GM23338 (cell line): ENCODE measurements at regions not wholly inside any gene's neighbourhood (a gene's known extent, or its start where the extent isn't known, plus 50 kb on each side); places are given as distances from the start of the nearest gene placed in this dataset.

Experiments
- CREB1 ChIP-seq: fragments of 250-450 bp; sonication (Bioruptor Pico); IDR thresholded peaks from 2 replicates; pipeline ENCODE4 v1.5.0; 2020; ENCODE audit warnings: low read depth, mild to moderate bottlenecking, moderate library complexity
- EZH2 ChIP-seq: fragments of 200-600 bp; sonication (generic); IDR thresholded peaks from one replicate; pipeline ENCODE4 v1.8.0; 2017; ENCODE audit warnings: antibody characterized with exemption, mild to moderate bottlenecking, low read depth; ENCODE audit not compliant: unreplicated experiment
- EZH2phosphoT487 ChIP-seq: fragments of 200-600 bp; sonication (generic); IDR thresholded peaks from one replicate; pipeline ENCODE4 v1.8.1; 2018; ENCODE audit warnings: antibody characterized with exemption; ENCODE audit not compliant: unreplicated experiment
- JUNB ChIP-seq: IDR thresholded peaks from one replicate; pipeline ENCODE4 v1.6.1; 2016; ENCODE audit warnings: antibody characterized with exemption; ENCODE audit not compliant: unreplicated experiment
- POLR2AphosphoS5 ChIP-seq: IDR thresholded peaks from 2 replicates; pipeline ENCODE4 v1.6.1; 2016; ENCODE audit warnings: antibody characterized with exemption, low read depth
- STAT1 ChIP-seq: IDR thresholded peaks from one replicate; pipeline ENCODE4 v1.6.1; 2016; ENCODE audit warnings: antibody characterized with exemption; ENCODE audit not compliant: unreplicated experiment
- ZNF114 ChIP-seq: fragments of 250-450 bp; sonication (Bioruptor Pico); IDR thresholded peaks from 2 replicates; pipeline ENCODE4 v1.5.0; 2020; ENCODE audit warnings: mild to moderate bottlenecking, moderate library complexity
- TF ChIP-seq, protein P1 (sequence below), 2 experiments: fragments of 200-600 bp in 1 of 2; sonication (generic) in 1 of 2; conservative IDR thresholded peaks; 2 replicates each; pipeline versions ENCODE4 v1.5.1 to v1.6.1; 2016 to 2017; ENCODE audit warnings: antibody characterized with exemption in 2 of 2, low read depth in 2 of 2, mild to moderate bottlenecking in 2 of 2, moderate library complexity in 1 of 2
- TF ChIP-seq, protein P2 (sequence below): fragments of 250-450 bp; sonication (Bioruptor Pico); IDR thresholded peaks from 2 replicates; pipeline ENCODE4 v1.5.0; 2020; ENCODE audit warnings: mild to moderate bottlenecking, moderate library complexity
- TF ChIP-seq, protein P3 (sequence below): IDR thresholded peaks from 2 replicates; pipeline ENCODE4 v1.6.1; 2016; ENCODE audit warnings: antibody characterized with exemption
- TF ChIP-seq, protein P4 (sequence below): IDR thresholded peaks from one replicate; pipeline ENCODE4 v1.6.1; 2018; ENCODE audit warnings: antibody characterized with exemption; ENCODE audit not compliant: unreplicated experiment

DNA sequence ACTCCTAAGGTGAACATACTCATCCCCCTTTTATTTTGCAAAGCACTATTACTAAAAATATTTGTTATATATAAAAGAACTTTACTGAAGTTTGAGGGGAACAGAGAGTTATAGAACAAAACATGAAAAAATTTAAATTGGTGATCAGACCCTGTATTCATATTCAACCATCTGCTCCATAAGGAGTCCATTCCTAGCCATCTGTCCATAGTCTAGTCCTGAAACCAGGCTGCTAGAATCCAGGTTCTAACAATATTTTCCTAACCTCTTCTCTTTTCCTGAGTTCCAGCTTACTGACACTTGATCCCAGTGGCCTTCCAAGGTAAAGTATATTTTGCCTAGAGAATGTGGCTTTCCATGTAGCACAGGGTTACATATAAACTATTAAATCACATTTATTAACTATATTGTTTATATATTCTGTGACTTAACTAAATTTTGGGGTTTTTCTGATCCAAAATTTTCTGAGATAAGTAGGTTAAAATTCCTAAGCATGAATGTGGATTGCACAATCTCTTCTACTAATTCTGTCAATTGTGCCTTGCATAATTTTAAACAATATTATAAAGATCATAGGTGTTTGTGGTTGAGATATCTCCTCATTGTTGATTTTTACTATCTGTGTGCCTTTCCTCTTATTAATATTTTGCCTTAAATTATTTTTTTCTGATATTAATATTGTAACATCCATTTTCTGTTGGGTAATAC lies 137.6 kb upstream of the MAGI2 start:
- TF ChIP-seq, protein P1, sequence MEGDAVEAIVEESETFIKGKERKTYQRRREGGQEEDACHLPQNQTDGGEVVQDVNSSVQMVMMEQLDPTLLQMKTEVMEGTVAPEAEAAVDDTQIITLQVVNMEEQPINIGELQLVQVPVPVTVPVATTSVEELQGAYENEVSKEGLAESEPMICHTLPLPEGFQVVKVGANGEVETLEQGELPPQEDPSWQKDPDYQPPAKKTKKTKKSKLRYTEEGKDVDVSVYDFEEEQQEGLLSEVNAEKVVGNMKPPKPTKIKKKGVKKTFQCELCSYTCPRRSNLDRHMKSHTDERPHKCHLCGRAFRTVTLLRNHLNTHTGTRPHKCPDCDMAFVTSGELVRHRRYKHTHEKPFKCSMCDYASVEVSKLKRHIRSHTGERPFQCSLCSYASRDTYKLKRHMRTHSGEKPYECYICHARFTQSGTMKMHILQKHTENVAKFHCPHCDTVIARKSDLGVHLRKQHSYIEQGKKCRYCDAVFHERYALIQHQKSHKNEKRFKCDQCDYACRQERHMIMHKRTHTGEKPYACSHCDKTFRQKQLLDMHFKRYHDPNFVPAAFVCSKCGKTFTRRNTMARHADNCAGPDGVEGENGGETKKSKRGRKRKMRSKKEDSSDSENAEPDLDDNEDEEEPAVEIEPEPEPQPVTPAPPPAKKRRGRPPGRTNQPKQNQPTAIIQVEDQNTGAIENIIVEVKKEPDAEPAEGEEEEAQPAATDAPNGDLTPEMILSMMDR (conservative IDR thresholded peaks at IDR 0.05; ENCODE audit: low read depth in 2 of 2) = no peak
- TF ChIP-seq EZH2 (no peak), POLR2AphosphoS5 (no peak), EZH2phosphoT487 (no peak), STAT1 (no peak), ZNF114 (CRISPR knock-in tag) (no peak), JUNB (no peak), CREB1 (CRISPR knock-in tag) (no peak)
- TF ChIP-seq, protein P2, sequence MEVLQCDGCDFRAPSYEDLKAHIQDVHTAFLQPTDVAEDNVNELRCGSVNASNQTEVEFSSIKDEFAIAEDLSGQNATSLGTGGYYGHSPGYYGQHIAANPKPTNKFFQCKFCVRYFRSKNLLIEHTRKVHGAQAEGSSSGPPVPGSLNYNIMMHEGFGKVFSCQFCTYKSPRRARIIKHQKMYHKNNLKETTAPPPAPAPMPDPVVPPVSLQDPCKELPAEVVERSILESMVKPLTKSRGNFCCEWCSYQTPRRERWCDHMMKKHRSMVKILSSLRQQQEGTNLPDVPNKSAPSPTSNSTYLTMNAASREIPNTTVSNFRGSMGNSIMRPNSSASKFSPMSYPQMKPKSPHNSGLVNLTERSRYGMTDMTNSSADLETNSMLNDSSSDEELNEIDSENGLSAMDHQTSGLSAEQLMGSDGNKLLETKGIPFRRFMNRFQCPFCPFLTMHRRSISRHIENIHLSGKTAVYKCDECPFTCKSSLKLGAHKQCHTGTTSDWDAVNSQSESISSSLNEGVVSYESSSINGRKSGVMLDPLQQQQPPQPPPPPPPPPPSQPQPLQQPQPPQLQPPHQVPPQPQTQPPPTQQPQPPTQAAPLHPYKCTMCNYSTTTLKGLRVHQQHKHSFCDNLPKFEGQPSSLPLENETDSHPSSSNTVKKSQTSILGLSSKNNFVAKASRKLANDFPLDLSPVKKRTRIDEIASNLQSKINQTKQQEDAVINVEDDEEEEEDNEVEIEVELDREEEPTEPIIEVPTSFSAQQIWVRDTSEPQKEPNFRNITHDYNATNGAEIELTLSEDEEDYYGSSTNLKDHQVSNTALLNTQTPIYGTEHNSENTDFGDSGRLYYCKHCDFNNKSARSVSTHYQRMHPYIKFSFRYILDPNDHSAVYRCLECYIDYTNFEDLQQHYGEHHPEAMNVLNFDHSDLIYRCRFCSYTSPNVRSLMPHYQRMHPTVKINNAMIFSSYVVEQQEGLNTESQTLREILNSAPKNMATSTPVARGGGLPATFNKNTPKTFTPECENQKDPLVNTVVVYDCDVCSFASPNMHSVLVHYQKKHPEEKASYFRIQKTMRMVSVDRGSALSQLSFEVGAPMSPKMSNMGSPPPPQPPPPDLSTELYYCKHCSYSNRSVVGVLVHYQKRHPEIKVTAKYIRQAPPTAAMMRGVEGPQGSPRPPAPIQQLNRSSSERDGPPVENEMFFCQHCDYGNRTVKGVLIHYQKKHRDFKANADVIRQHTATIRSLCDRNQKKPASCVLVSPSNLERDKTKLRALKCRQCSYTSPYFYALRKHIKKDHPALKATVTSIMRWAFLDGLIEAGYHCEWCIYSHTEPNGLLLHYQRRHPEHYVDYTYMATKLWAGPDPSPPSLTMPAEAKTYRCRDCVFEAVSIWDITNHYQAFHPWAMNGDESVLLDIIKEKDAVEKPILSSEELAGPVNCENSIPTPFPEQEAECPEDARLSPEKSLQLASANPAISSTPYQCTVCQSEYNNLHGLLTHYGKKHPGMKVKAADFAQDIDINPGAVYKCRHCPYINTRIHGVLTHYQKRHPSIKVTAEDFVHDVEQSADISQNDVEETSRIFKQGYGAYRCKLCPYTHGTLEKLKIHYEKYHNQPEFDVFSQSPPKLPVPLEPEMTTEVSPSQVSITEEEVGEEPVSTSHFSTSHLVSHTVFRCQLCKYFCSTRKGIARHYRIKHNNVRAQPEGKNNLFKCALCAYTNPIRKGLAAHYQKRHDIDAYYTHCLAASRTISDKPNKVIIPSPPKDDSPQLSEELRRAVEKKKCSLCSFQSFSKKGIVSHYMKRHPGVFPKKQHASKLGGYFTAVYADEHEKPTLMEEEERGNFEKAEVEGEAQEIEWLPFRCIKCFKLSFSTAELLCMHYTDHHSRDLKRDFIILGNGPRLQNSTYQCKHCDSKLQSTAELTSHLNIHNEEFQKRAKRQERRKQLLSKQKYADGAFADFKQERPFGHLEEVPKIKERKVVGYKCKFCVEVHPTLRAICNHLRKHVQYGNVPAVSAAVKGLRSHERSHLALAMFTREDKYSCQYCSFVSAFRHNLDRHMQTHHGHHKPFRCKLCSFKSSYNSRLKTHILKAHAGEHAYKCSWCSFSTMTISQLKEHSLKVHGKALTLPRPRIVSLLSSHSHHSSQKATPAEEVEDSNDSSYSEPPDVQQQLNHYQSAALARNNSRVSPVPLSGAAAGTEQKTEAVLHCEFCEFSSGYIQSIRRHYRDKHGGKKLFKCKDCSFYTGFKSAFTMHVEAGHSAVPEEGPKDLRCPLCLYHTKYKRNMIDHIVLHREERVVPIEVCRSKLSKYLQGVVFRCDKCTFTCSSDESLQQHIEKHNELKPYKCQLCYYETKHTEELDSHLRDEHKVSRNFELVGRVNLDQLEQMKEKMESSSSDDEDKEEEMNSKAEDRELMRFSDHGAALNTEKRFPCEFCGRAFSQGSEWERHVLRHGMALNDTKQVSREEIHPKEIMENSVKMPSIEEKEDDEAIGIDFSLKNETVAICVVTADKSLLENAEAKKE (CRISPR knock-in tag) = no peak
- TF ChIP-seq, protein P3, sequence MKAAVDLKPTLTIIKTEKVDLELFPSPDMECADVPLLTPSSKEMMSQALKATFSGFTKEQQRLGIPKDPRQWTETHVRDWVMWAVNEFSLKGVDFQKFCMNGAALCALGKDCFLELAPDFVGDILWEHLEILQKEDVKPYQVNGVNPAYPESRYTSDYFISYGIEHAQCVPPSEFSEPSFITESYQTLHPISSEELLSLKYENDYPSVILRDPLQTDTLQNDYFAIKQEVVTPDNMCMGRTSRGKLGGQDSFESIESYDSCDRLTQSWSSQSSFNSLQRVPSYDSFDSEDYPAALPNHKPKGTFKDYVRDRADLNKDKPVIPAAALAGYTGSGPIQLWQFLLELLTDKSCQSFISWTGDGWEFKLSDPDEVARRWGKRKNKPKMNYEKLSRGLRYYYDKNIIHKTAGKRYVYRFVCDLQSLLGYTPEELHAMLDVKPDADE = no peak
- TF ChIP-seq, protein P4, sequence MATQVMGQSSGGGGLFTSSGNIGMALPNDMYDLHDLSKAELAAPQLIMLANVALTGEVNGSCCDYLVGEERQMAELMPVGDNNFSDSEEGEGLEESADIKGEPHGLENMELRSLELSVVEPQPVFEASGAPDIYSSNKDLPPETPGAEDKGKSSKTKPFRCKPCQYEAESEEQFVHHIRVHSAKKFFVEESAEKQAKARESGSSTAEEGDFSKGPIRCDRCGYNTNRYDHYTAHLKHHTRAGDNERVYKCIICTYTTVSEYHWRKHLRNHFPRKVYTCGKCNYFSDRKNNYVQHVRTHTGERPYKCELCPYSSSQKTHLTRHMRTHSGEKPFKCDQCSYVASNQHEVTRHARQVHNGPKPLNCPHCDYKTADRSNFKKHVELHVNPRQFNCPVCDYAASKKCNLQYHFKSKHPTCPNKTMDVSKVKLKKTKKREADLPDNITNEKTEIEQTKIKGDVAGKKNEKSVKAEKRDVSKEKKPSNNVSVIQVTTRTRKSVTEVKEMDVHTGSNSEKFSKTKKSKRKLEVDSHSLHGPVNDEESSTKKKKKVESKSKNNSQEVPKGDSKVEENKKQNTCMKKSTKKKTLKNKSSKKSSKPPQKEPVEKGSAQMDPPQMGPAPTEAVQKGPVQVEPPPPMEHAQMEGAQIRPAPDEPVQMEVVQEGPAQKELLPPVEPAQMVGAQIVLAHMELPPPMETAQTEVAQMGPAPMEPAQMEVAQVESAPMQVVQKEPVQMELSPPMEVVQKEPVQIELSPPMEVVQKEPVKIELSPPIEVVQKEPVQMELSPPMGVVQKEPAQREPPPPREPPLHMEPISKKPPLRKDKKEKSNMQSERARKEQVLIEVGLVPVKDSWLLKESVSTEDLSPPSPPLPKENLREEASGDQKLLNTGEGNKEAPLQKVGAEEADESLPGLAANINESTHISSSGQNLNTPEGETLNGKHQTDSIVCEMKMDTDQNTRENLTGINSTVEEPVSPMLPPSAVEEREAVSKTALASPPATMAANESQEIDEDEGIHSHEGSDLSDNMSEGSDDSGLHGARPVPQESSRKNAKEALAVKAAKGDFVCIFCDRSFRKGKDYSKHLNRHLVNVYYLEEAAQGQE = no peak
